ENCODE measurements at regions not wholly inside any gene's neighbourhood (a gene's known extent, or its start where the extent isn't known, plus 50 kb on each side); places are given as distances from the start of the nearest gene placed in this dataset.

DNA sequence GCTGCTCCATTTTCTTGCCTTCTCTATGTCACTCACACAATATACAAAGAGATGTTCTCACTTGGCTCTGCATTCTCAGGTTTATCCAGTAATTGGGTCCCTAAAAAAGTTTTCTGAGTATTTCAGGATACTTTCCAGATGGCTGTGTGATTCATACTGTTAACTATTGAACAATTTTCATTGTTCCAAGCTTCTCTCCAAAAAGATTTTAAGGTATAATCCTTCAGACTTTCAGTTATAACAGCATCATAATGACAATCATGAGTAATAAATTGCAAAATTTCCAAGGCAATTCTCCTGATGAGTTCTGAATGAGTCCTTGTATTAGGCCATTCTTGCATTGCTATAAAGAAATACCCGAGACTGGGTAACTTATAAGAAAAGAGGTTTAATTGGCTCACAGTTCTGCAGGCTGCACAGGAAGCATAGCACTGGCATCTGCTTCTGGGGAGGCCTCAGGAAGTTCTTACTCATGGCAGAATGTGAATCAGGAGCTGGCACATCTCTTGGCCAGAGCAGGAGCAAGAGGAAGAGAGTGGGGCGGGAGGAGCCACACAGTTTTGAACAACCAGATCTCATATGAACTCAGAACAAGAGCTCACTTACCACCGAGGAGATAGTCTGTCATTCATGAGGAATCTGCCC, 148.1 kb downstream of the SLC16A9 start (continued):
- TF ChIP-seq, protein P1, sequence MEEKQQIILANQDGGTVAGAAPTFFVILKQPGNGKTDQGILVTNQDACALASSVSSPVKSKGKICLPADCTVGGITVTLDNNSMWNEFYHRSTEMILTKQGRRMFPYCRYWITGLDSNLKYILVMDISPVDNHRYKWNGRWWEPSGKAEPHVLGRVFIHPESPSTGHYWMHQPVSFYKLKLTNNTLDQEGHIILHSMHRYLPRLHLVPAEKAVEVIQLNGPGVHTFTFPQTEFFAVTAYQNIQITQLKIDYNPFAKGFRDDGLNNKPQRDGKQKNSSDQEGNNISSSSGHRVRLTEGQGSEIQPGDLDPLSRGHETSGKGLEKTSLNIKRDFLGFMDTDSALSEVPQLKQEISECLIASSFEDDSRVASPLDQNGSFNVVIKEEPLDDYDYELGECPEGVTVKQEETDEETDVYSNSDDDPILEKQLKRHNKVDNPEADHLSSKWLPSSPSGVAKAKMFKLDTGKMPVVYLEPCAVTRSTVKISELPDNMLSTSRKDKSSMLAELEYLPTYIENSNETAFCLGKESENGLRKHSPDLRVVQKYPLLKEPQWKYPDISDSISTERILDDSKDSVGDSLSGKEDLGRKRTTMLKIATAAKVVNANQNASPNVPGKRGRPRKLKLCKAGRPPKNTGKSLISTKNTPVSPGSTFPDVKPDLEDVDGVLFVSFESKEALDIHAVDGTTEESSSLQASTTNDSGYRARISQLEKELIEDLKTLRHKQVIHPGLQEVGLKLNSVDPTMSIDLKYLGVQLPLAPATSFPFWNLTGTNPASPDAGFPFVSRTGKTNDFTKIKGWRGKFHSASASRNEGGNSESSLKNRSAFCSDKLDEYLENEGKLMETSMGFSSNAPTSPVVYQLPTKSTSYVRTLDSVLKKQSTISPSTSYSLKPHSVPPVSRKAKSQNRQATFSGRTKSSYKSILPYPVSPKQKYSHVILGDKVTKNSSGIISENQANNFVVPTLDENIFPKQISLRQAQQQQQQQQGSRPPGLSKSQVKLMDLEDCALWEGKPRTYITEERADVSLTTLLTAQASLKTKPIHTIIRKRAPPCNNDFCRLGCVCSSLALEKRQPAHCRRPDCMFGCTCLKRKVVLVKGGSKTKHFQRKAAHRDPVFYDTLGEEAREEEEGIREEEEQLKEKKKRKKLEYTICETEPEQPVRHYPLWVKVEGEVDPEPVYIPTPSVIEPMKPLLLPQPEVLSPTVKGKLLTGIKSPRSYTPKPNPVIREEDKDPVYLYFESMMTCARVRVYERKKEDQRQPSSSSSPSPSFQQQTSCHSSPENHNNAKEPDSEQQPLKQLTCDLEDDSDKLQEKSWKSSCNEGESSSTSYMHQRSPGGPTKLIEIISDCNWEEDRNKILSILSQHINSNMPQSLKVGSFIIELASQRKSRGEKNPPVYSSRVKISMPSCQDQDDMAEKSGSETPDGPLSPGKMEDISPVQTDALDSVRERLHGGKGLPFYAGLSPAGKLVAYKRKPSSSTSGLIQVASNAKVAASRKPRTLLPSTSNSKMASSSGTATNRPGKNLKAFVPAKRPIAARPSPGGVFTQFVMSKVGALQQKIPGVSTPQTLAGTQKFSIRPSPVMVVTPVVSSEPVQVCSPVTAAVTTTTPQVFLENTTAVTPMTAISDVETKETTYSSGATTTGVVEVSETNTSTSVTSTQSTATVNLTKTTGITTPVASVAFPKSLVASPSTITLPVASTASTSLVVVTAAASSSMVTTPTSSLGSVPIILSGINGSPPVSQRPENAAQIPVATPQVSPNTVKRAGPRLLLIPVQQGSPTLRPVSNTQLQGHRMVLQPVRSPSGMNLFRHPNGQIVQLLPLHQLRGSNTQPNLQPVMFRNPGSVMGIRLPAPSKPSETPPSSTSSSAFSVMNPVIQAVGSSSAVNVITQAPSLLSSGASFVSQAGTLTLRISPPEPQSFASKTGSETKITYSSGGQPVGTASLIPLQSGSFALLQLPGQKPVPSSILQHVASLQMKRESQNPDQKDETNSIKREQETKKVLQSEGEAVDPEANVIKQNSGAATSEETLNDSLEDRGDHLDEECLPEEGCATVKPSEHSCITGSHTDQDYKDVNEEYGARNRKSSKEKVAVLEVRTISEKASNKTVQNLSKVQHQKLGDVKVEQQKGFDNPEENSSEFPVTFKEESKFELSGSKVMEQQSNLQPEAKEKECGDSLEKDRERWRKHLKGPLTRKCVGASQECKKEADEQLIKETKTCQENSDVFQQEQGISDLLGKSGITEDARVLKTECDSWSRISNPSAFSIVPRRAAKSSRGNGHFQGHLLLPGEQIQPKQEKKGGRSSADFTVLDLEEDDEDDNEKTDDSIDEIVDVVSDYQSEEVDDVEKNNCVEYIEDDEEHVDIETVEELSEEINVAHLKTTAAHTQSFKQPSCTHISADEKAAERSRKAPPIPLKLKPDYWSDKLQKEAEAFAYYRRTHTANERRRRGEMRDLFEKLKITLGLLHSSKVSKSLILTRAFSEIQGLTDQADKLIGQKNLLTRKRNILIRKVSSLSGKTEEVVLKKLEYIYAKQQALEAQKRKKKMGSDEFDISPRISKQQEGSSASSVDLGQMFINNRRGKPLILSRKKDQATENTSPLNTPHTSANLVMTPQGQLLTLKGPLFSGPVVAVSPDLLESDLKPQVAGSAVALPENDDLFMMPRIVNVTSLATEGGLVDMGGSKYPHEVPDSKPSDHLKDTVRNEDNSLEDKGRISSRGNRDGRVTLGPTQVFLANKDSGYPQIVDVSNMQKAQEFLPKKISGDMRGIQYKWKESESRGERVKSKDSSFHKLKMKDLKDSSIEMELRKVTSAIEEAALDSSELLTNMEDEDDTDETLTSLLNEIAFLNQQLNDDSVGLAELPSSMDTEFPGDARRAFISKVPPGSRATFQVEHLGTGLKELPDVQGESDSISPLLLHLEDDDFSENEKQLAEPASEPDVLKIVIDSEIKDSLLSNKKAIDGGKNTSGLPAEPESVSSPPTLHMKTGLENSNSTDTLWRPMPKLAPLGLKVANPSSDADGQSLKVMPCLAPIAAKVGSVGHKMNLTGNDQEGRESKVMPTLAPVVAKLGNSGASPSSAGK (IDR thresholded peaks at IDR 0.05): no peak
- TF ChIP-seq POLR2AphosphoS5 (IDR thresholded peaks at IDR 0.05; ENCODE audit: control insufficient read depth, insufficient read depth, low read depth, low read length) (no peak), KLF6 (CRISPR knock-in tag; IDR thresholded peaks at IDR 0.05; ENCODE audit: borderline replicate concordance) (no peak), RBM39 (optimal IDR thresholded peaks at IDR 0.05; ENCODE audit: low read depth, low read length) (no peak), SMAD4 (CRISPR knock-in tag; conservative IDR thresholded peaks at IDR 0.05) (no peak), HMG20A (CRISPR knock-in tag; conservative IDR thresholded peaks at IDR 0.05) (no peak), SAFB (IDR thresholded peaks at IDR 0.05; ENCODE audit: borderline replicate concordance, low read depth, low read length) (no peak), NEUROD1 (IDR thresholded peaks at IDR 0.05; ENCODE audit: borderline replicate concordance, low read depth, low read length, partially characterized antibody) (no peak)
- TF ChIP-seq, protein P2, sequence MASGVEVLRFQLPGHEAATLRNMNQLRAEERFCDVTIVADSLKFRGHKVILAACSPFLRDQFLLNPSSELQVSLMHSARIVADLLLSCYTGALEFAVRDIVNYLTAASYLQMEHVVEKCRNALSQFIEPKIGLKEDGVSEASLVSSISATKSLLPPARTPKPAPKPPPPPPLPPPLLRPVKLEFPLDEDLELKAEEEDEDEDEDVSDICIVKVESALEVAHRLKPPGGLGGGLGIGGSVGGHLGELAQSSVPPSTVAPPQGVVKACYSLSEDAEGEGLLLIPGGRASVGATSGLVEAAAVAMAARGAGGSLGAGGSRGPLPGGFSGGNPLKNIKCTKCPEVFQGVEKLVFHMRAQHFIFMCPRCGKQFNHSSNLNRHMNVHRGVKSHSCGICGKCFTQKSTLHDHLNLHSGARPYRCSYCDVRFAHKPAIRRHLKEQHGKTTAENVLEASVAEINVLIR (CRISPR knock-in tag; IDR thresholded peaks at IDR 0.05): no peak
